ENCODE measurements at regions not wholly inside any gene's neighbourhood (a gene's known extent, or its start where the extent isn't known, plus 50 kb on each side); places are given as distances from the start of the nearest gene placed in this dataset.

GRCh38 chr7:128145191-128145590 is 95.9 kb upstream of the LEP start:
- DNase-seq: no peak

GRCh38 chr7:128146052-128146451 is 95.0 kb upstream of the LEP start:
- DNase-seq: no peak

- no peak for DNase-seq
Observed at GRCh38 chr7:128148676-128149075, 92.4 kb upstream of the LEP start.

GRCh38 chr7:128150223-128150865 is 90.7 kb upstream of the LEP start:
- DNase-seq: no peak

GRCh38 chr7:128151635-128152034 is 89.4 kb upstream of the LEP start:
- no peak for DNase-seq

- DNase-seq: no peak
Observed at GRCh38 chr7:128152721-128153120, 88.4 kb upstream of the LEP start.

- no peak for DNase-seq
Observed at GRCh38 chr7:128153436-128153835, 87.6 kb upstream of the LEP start.

GRCh38 chr7:128154504-128154903 is 86.6 kb upstream of the LEP start:
- no peak for DNase-seq

- DNase-seq: peak; percentile 31
Observed at GRCh38 chr7:128155100-128155740, 85.9 kb upstream of the LEP start.

- no peak for DNase-seq
Observed at GRCh38 chr7:128157906-128158305, 83.2 kb upstream of the LEP start.

- no peak for DNase-seq
Observed at GRCh38 chr7:128158370-128158769, 82.7 kb upstream of the LEP start.

GRCh38 chr7:128160296-128160695 is 80.8 kb upstream of the LEP start:
- DNase-seq: no peak

- no peak for DNase-seq
Observed at GRCh38 chr7:128161466-128162125, 79.5 kb upstream of the LEP start.

- no peak for DNase-seq
Observed at GRCh38 chr7:128162666-128163065, 78.4 kb upstream of the LEP start.

- DNase-seq: no peak
Observed at GRCh38 chr7:128163473-128163872, 77.6 kb upstream of the LEP start.

- DNase-seq: no peak
Observed at GRCh38 chr7:128164061-128164954, 76.8 kb upstream of the LEP start.

- DNase-seq: no peak
Observed at GRCh38 chr7:128164955-128165670, 76.0 kb upstream of the LEP start.

GRCh38 chr7:128165927-128166420 is 75.1 kb upstream of the LEP start:
- DNase-seq: no peak

GRCh38 chr7:128166603-128167041 is 74.5 kb upstream of the LEP start:
- DNase-seq: no peak

- no peak for DNase-seq
Observed at GRCh38 chr7:128167042-128167701, 73.9 kb upstream of the LEP start.

GRCh38 chr7:128167791-128168666 is 73.0 kb upstream of the LEP start:
- no peak for DNase-seq

Measured in OCI-M1 (cell line).